HS-5 (cell line): ENCODE measurements at regions not wholly inside any gene's neighbourhood (a gene's known extent, or its start where the extent isn't known, plus 50 kb on each side); places are given as distances from the start of the nearest gene placed in this dataset.

Experiments
- DNase-seq: peaks from one replicate; pipeline ENCODE4 v3.0.0-alpha.2; 2012; ENCODE audit warnings: low read depth

GRCh38 chr12:85639834-85640233 is 196.4 kb downstream of the RASSF9 start:
- DNase-seq, result peak; percentile 19

- DNase-seq, result no peak
These were observed 194.4 kb downstream of the RASSF9 start for GRCh38 chr12:85641796-85642195.

- no peak for DNase-seq
These were observed 193.9 kb downstream of the RASSF9 start for GRCh38 chr12:85642288-85642687.

GRCh38 chr12:85642808-85643207 is 193.4 kb downstream of the RASSF9 start:
- DNase-seq, result peak; percentile 29

GRCh38 chr12:85644508-85644907 is 191.7 kb downstream of the RASSF9 start:
- DNase-seq, result no peak

GRCh38 chr12:85653731-85654455 is 182.3 kb downstream of the RASSF9 start:
- DNase-seq, result no peak

GRCh38 chr12:85654456-85654840 is 181.8 kb downstream of the RASSF9 start:
- DNase-seq, result no peak

GRCh38 chr12:85656561-85656960 is 179.6 kb downstream of the RASSF9 start:
- no peak for DNase-seq

- no peak for DNase-seq
These were observed 179.0 kb downstream of the RASSF9 start for GRCh38 chr12:85657251-85657650.

- no peak for DNase-seq
These were observed 178.2 kb downstream of the RASSF9 start for GRCh38 chr12:85657836-85658630.

GRCh38 chr12:85659754-85660530 is 176.3 kb downstream of the RASSF9 start:
- DNase-seq, result no peak

- DNase-seq, result no peak
These were observed 174.6 kb downstream of the RASSF9 start for GRCh38 chr12:85661461-85662206.

GRCh38 chr12:85662207-85662602 is 174.0 kb downstream of the RASSF9 start:
- no peak for DNase-seq

- no peak for DNase-seq
These were observed 172.6 kb downstream of the RASSF9 start for GRCh38 chr12:85663631-85664030.

- no peak for DNase-seq
These were observed 171.8 kb downstream of the RASSF9 start for GRCh38 chr12:85664429-85664828.

- DNase-seq, result no peak
These were observed 166.3 kb downstream of the RASSF9 start for GRCh38 chr12:85669911-85670310.

- no peak for DNase-seq
These were observed 163.8 kb downstream of the RASSF9 start for GRCh38 chr12:85672436-85672835.

- DNase-seq, result no peak
These were observed 162.2 kb downstream of the RASSF9 start for GRCh38 chr12:85673921-85674420.

- no peak for DNase-seq
These were observed 159.1 kb downstream of the RASSF9 start for GRCh38 chr12:85676816-85677749.

- DNase-seq, result no peak
These were observed 156.9 kb downstream of the RASSF9 start for GRCh38 chr12:85679296-85679695.

GRCh38 chr12:85680881-85681280 is 155.3 kb downstream of the RASSF9 start:
- DNase-seq, result no peak
